HG03571 (cell line): ENCODE measurements at regions not wholly inside any gene's neighbourhood (a gene's known extent, or its start where the extent isn't known, plus 50 kb on each side); places are given as distances from the start of the nearest gene placed in this dataset.

ENCODE experiments used
- ATAC-seq: cut with Tn5 transposase; IDR thresholded peaks from one replicate; pipeline ENCODE4 v1.9.1; 2021; ENCODE audit not compliant: unreplicated experiment

- ATAC-seq, result no peak
Observed at GRCh38 chr5:115072266-115073064, 97.2 kb downstream of the TRIM36 start.

GRCh38 chr5:115070737-115071136, 99.0 kb downstream of the TRIM36 start:
- no peak for ATAC-seq

- ATAC-seq, result peak; percentile 33
Observed at GRCh38 chr5:115069087-115069968, 100.4 kb downstream of the TRIM36 start.

GRCh38 chr5:115068239-115069086, 101.2 kb downstream of the TRIM36 start:
- ATAC-seq, result peak; percentile 70

- ATAC-seq, result no peak
Observed at GRCh38 chr5:115064380-115064779, 105.3 kb downstream of the TRIM36 start.

GRCh38 chr5:115054387-115054951, 115.2 kb downstream of the TRIM36 start:
- no peak for ATAC-seq

GRCh38 chr5:115052948-115053347, 116.8 kb downstream of the TRIM36 start:
- ATAC-seq, result no peak

GRCh38 chr5:115050866-115051265, 118.8 kb downstream of the TRIM36 start:
- ATAC-seq, result no peak

GRCh38 chr5:115033861-115034260, 135.8 kb downstream of the TRIM36 start:
- ATAC-seq, result no peak

- ATAC-seq, result no peak
Observed at GRCh38 chr5:115028557-115028956, 141.2 kb downstream of the TRIM36 start.

- no peak for ATAC-seq
Observed at GRCh38 chr5:115024922-115025321, 144.8 kb downstream of the TRIM36 start.

- ATAC-seq, result no peak
Observed at GRCh38 chr5:115022303-115022702, 147.4 kb downstream of the TRIM36 start.

GRCh38 chr5:115016646-115017045, 153.1 kb downstream of the TRIM36 start:
- ATAC-seq, result no peak

- ATAC-seq, result no peak
Observed at GRCh38 chr5:114999176-114999575, 170.5 kb downstream of the TRIM36 start.

GRCh38 chr5:114989512-114989911, 180.2 kb downstream of the TRIM36 start:
- ATAC-seq, result no peak

GRCh38 chr5:114988096-114988495, 181.6 kb downstream of the TRIM36 start:
- no peak for ATAC-seq

- ATAC-seq, result no peak
Observed at GRCh38 chr5:114984796-114985195, 184.9 kb downstream of the TRIM36 start.

- ATAC-seq, result no peak
Observed at GRCh38 chr5:114981111-114981510, 188.6 kb downstream of the TRIM36 start.

GRCh38 chr5:114977979-114978573, 191.6 kb downstream of the TRIM36 start:
- ATAC-seq, result no peak

- ATAC-seq, result no peak
Observed at GRCh38 chr5:114969482-114969881, 200.2 kb downstream of the TRIM36 start.
